Progenitor cell of endocrine pancreas (in vitro differentiated cells): ENCODE measurements at regions not wholly inside any gene's neighbourhood (a gene's known extent, or its start where the extent isn't known, plus 50 kb on each side); places are given as distances from the start of the nearest gene placed in this dataset.
"Not testable (repeated sequence)": the region's sequence is repeated elsewhere in the genome, so short reads cannot be mapped to it uniquely, and the experiment has no call there.

Source experiments
- DNase-seq: peaks from one replicate; pipeline ENCODE4 v3.0.0; 2021; ENCODE audit warnings: low spot score; ENCODE audit not compliant: unreplicated experiment
- H3K27ac Mint-ChIP-seq: 2 replicates; pipeline ENCODE4 v1.8.0; 2021; ENCODE audit warnings: mild to moderate bottlenecking, moderate library complexity, mixed read lengths
- H3K27me3 Mint-ChIP-seq: 2 replicates; pipeline ENCODE4 v1.8.0; 2021; ENCODE audit warnings: mixed read lengths
- H3K36me3 Mint-ChIP-seq: 2 replicates; pipeline ENCODE4 v1.8.0; 2022; ENCODE audit warnings: mixed read lengths; ENCODE audit not compliant: insufficient read depth
- H3K4me1 Mint-ChIP-seq: 2 replicates; pipeline ENCODE4 v1.8.0; 2021; ENCODE audit warnings: low read depth, mixed read lengths
- H3K4me3 Mint-ChIP-seq: 2 replicates; pipeline ENCODE4 v1.8.0; 2021; ENCODE audit warnings: low read depth, mild to moderate bottlenecking, moderate library complexity, mixed read lengths
- H3K9me3 Mint-ChIP-seq: 2 replicates; pipeline ENCODE4 v1.8.0; 2021; ENCODE audit warnings: low read depth, mixed read lengths
- TF ChIP-seq, protein P1 (sequence below): fragments of 200-600 bp; sonication (generic); IDR thresholded peaks from one replicate; pipeline ENCODE4 v1.5.0; 2021; ENCODE audit warnings: antibody characterized with exemption, mild to moderate bottlenecking; ENCODE audit not compliant: unreplicated experiment

DNA sequence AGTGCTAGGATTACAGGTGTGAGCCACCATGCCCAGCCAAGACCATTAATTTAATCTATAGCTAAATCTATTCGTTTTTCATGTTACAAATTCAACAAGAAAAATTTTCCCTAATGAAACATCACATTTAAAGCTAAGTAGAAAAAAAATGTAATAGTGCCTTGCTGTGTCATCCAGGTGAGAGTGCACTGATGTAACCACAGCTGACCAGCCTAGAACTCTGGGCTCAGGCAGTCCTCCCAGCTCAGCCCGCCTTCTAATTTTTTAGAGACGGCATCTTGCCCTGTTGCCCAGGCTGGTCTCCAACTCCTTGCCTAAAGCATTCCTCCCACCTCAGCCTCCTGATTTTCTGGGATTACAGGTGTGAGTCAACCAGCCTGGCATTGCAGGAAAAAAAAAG is 109.0 kb downstream of the PPIAL4G start:
- TF ChIP-seq, protein P1, sequence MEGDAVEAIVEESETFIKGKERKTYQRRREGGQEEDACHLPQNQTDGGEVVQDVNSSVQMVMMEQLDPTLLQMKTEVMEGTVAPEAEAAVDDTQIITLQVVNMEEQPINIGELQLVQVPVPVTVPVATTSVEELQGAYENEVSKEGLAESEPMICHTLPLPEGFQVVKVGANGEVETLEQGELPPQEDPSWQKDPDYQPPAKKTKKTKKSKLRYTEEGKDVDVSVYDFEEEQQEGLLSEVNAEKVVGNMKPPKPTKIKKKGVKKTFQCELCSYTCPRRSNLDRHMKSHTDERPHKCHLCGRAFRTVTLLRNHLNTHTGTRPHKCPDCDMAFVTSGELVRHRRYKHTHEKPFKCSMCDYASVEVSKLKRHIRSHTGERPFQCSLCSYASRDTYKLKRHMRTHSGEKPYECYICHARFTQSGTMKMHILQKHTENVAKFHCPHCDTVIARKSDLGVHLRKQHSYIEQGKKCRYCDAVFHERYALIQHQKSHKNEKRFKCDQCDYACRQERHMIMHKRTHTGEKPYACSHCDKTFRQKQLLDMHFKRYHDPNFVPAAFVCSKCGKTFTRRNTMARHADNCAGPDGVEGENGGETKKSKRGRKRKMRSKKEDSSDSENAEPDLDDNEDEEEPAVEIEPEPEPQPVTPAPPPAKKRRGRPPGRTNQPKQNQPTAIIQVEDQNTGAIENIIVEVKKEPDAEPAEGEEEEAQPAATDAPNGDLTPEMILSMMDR, result no peak
- no peak for DNase-seq
- Mint-ChIP-seq H3K4me1 (no peaks in the 10 kb centered on the region), H3K27me3 (peaks cover 29% of the 10 kb centered on the region), H3K4me3 (no peak overlapping the region), H3K9me3 (no peaks in the 10 kb centered on the region), H3K36me3 (no peaks in the 10 kb centered on the region), H3K27ac (no peak overlapping the region)

DNA sequence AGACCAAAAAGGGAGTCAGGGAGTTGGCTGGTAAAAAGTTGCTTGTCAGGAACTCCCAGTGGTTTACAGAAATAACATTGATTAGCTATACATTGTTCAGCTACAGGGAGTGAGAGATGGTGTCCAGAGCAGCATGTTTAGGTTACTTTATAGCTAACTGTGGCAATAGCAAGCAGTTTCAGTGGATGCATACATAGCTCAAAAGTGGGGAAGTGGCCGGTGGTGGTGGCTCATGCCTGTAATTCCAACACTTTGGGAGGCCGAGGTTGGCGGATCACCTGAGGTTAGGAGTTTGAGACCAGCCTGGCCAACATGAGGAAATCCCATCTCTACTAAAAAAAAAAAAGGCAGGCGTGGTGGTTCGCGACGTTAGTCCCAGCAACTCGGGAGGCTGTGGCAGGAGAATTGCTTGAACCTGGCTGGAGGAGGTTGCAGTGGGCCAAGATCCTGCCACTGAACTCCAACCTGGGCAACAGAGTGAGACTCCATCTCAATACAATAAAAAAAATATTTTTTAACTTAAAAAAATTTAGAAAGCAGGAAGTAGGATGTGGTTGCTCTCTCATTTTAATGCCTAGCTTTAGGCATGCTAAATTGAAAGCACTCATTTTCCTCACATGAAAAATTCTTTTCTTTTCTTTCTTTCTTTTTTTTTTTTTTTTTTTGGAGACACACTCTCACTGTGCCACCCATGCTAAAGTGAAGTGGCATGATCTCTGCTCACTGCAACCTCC is 109.7 kb downstream of the PPIAL4G start:
- Mint-ChIP-seq H3K9me3 (no peaks in the 10 kb centered on the region), H3K4me1 (no peaks in the 10 kb centered on the region), H3K27ac (no peak overlapping the region), H3K4me3 (no peak overlapping the region), H3K27me3 (peaks cover 22% of the 10 kb centered on the region), H3K36me3 (no peaks in the 10 kb centered on the region)
- TF ChIP-seq, protein P1, result no peak
- no peak for DNase-seq

DNA sequence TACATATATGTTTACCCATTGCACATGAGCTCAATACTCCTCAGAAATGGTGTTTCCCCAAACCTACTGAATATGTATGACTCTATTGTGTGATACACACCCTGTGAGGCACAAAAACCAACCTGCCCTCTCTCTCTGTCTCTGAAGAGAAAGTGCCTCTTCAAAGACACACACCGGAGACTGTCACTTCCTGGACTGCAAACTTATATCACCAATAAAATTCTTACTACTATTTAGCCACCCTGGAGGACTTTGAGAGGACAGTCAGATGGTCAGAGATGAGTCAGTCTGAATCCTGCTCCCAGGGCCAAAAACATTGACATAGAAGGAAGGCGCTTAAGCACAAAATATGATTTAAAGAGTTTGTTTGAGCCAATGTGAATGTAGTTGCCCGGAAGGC is 110.4 kb downstream of the PPIAL4G start:
- Mint-ChIP-seq H3K27ac (no peak overlapping the region), H3K4me3 (no peak overlapping the region), H3K9me3 (no peaks in the 10 kb centered on the region), H3K27me3 (peaks cover 17% of the 10 kb centered on the region), H3K4me1 (no peaks in the 10 kb centered on the region), H3K36me3 (no peaks in the 10 kb centered on the region)
- TF ChIP-seq, protein P1, result no peak
- DNase-seq, result no peak

DNA sequence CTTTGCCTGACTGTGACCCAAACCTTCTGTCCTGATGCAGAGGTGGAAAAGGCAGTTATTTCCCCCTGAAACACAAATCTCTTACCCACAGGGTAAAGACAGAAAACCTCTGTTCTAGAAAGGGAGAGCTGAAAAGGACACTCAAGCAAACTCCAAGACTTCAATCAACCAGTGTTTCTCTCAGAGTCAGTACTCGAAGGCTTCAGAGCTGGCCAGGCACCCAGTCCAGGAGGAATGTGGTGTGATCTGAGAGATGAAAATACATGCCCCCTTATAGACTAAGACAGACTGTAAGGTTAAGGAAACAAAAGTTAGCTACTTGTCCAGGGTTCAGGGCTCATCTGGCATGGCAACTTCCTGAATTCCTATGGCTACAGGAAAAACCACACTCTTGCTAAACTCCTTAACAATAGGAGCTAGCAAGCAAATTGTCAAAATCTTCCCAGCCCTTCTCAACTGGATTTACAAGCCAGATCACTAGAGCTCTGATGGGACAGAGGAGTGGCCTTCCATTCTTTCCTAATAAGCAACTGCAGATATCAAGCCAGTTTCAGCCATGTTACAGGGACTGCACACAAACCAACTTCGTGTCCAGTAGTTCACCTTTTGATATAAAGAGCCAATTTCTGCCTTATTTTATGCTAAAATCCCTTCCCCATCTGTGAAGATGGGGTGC is 110.9 kb downstream of the PPIAL4G start:
- H3K4me1 Mint-ChIP-seq, H3K27ac Mint-ChIP-seq: not testable (repeated sequence)

DNA sequence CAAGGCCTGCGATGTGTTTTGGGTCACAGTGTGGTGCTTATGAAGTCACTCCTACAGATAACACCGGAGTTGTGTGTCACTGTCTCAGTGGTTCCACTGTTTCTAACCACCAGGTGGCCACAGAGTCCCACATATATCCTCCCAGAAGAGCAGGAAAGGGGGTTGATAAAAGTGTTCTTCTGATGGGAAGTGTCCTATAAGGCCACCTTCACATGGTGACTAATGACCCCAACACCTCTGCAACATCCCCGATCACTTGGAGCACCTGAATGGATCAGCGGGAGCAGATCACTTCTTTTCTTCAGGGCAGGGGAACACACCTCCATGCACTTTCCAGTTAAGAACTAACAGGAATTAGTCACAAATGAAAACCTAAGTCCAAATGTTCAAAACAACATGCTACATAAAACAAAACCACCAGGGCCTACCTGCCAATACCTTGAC is 111.5 kb downstream of the PPIAL4G start:
- not testable (repeated sequence) for H3K9me3 Mint-ChIP-seq, H3K4me3 Mint-ChIP-seq, H3K27ac Mint-ChIP-seq, H3K36me3 Mint-ChIP-seq, H3K4me1 Mint-ChIP-seq
- peaks cover 17% of the 10 kb centered on the region for H3K27me3 Mint-ChIP-seq
- DNase-seq, result peak; percentile 35
- TF ChIP-seq, protein P1, result peak; percentile 76

More for the DNA sequence above, 110.9 kb downstream of the PPIAL4G start:
- H3K27me3 Mint-ChIP-seq, result peaks cover 17% of the 10 kb centered on the region
- not testable (repeated sequence) for H3K36me3 Mint-ChIP-seq, DNase-seq, H3K9me3 Mint-ChIP-seq, H3K4me3 Mint-ChIP-seq

DNA sequence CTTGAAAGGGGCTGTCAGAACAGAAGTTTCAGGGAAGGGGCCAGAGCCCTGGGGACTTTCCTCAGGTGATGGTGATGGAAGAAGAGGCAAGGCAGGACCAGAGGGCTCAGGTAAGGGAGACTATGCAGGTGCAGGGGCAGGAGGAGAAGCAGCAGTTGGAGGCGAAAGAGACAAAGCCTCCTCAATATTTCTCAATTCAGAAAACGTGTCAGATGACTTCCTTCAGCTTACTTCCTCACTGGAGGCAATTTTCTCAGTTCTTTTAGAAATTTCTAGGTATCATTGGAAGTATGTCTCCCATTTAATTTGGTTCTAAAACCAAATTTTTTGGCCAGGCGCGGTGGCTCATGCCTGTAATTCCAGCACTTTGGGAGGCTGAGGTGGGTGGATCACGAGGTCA is 112.4 kb downstream of the PPIAL4G start:
- H3K9me3 Mint-ChIP-seq, DNase-seq, H3K36me3 Mint-ChIP-seq, H3K4me3 Mint-ChIP-seq, H3K27me3 Mint-ChIP-seq, H3K27ac Mint-ChIP-seq, H3K4me1 Mint-ChIP-seq: not testable (repeated sequence)
